ENCODE measurements at regions not wholly inside any gene's neighbourhood (a gene's known extent, or its start where the extent isn't known, plus 50 kb on each side); places are given as distances from the start of the nearest gene placed in this dataset.

DNA sequence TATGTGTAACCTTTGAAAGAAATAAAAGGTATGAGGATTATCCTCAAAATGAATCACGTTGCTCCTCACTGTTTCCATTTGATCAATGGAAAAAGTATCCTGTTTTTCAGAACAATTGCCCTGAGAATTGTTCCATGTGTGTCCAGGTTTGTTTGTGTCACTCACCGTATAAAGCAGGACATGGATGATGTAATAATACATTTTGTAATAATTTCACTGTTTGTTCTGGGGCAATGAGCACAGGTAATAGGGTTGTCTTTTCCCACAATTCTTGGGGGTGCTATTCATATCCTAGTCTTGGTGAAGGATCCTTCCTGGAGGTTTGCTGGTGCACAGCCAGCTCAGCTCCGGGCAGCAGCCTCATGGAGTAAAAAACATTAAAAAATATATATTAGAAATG lies 510.8 kb upstream of the MCTP2 start:
- no peak for DNase-seq
- Histone ChIP-seq H3K9me3 (no peaks in the 10 kb centered on the region), H3K4me1 (no peaks in the 10 kb centered on the region), H3K27ac (no peak overlapping the region), H3K4me3 (no peak overlapping the region), H3K36me3 (no peaks in the 10 kb centered on the region), H3K27me3 (no peaks in the 10 kb centered on the region)
- intact Hi-C loops (cut with DNase I; ENCODE audit: low total_unique reads) (loop anchor here (1.0 kb wide), 1 partner anchor 14 kb away; no protein-coding TSS in a partner anchor), in situ Hi-C loops (cut with MboI; ENCODE audit: low pct_ligation_motif_present in 1 of 4, low pct_unique_long_range_greater_than_20kb in 1 of 4, low sequenced_read_pairs in 3 of 4) (no loop called here)
- TF ChIP-seq EP300 (IDR thresholded peaks at IDR 0.05; ENCODE audit: low read depth): no peak
- 53 to 68% methylated on average over 3 of the region's 3 CpGs for WGBS, 2 donors (ENCODE audit: low coverage in 1 of 2)

- Histone ChIP-seq H3K4me3 (no peak overlapping the region), H3K27me3 (no peaks in the 10 kb centered on the region), H3K36me3 (no peaks in the 10 kb centered on the region), H3K4me1 (no peaks in the 10 kb centered on the region), H3K27ac (no peak overlapping the region), H3K9me3 (no peaks in the 10 kb centered on the region)
- intact Hi-C loops (cut with DNase I; ENCODE audit: low total_unique reads): no loop called here
- no peak for TF ChIP-seq POLR2AphosphoS5 (IDR thresholded peaks at IDR 0.05)
- TF ChIP-seq EP300 (IDR thresholded peaks at IDR 0.05; ENCODE audit: low read depth): no peak
- no peak for TF ChIP-seq POLR2A (IDR thresholded peaks at IDR 0.05)
- no peak for TF ChIP-seq CTCF (IDR thresholded peaks at IDR 0.05)
- 83 to 93% methylated on average over 2 of the region's 2 CpGs for WGBS, 2 donors (ENCODE audit: low coverage in 1 of 2)
- DNase-seq: no peak
- in situ Hi-C loops (cut with MboI; ENCODE audit: low pct_ligation_motif_present in 1 of 4, low pct_unique_long_range_greater_than_20kb in 1 of 4, low sequenced_read_pairs in 3 of 4): no loop called here
These were observed 511.4 kb upstream of the MCTP2 start for GRCh38 chr15:93719921-93720351.

DNA sequence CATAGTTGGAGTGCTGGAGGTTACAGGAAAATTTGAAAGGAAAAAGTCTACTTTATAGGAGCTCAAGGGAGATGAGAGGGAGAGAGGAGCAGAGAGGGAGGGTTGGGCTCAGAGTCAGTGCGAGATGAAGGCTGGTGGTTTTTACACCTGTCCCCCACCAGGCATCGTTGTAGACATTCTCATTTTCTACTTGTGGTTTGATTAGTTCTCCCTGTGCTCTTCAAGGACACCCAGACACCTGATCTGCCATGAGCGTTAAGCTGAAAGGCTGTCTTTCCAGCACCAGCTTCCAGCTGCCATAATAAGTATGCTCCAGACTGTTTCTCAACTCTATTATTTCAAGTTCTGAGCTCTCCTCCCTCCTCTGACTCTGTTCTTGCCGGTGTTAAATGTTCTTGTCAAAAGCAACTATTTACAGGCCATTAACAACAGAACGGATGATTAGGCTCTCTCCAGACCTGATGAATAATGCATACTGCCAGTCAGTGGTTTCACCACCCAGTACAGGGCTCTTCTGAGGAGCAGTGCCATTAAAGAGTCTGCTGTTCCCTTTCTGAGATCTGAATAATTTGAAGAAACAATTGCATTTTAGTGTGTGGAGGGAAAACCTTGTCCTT lies 514.6 kb upstream of the MCTP2 start:
- 54 to 70% methylated on average over 2 to 5 of the region's 5 CpGs for WGBS, 2 donors (ENCODE audit: low coverage in 1 of 2)
- TF ChIP-seq EP300 (IDR thresholded peaks at IDR 0.05; ENCODE audit: low read depth): no peak
- TF ChIP-seq CTCF (IDR thresholded peaks at IDR 0.05): no peak
- no peak for TF ChIP-seq POLR2A (IDR thresholded peaks at IDR 0.05)
- TF ChIP-seq POLR2AphosphoS5 (IDR thresholded peaks at IDR 0.05): no peak
- H3K4me1 ChIP-seq: no peaks in the 10 kb centered on the region
- H3K4me3 ChIP-seq: no peak overlapping the region
- no peaks in the 10 kb centered on the region for H3K9me3 ChIP-seq
- in situ Hi-C loops (cut with MboI; ENCODE audit: low pct_ligation_motif_present in 1 of 4, low pct_unique_long_range_greater_than_20kb in 1 of 4, low sequenced_read_pairs in 3 of 4): no loop called here
- H3K27ac ChIP-seq: no peak overlapping the region
- DNase-seq: no peak
- no peaks in the 10 kb centered on the region for H3K27me3 ChIP-seq
- no peaks in the 10 kb centered on the region for H3K36me3 ChIP-seq
- intact Hi-C loops (cut with DNase I; ENCODE audit: low total_unique reads): no loop called here

DNA sequence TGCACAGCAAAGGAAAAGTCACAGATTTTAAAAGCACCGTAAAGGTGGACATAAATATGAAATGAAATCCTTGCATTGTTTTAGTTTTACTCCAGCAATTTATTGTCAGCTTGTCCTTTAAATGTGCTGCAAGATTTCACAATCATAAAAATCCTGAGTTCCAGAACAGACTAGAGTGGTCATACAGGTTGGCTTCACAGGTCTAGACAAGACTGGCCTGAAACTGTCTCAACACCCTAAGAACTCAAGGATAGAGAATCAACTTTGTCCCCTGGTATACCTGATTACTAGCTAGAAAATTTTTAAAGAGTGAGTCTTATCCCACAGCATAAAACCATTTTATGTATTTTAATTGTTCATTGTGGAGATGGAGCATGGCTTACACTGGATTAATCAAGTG lies 521.7 kb upstream of the MCTP2 start:
- no peak overlapping the region for H3K4me3 ChIP-seq
- H3K27me3 ChIP-seq: no peaks in the 10 kb centered on the region
- WGBS, 2 donors (ENCODE audit: low coverage in 1 of 2): 86% methylated on average over 1 of the region's 1 CpG
- H3K4me1 ChIP-seq: no peaks in the 10 kb centered on the region
- in situ Hi-C loops (cut with MboI; ENCODE audit: low pct_ligation_motif_present in 1 of 4, low pct_unique_long_range_greater_than_20kb in 1 of 4, low sequenced_read_pairs in 3 of 4) (no loop called here), intact Hi-C loops (cut with DNase I; ENCODE audit: low total_unique reads) (no loop called here)
- TF ChIP-seq POLR2A (IDR thresholded peaks at IDR 0.05) (no peak), CTCF (IDR thresholded peaks at IDR 0.05) (no peak), EP300 (IDR thresholded peaks at IDR 0.05; ENCODE audit: low read depth) (no peak), POLR2AphosphoS5 (IDR thresholded peaks at IDR 0.05) (no peak)
- no peaks in the 10 kb centered on the region for H3K9me3 ChIP-seq
- H3K27ac ChIP-seq: no peak overlapping the region
- no peak for DNase-seq
- H3K36me3 ChIP-seq: no peaks in the 10 kb centered on the region
